ENCODE measurements at regions not wholly inside any gene's neighbourhood (a gene's known extent, or its start where the extent isn't known, plus 50 kb on each side); places are given as distances from the start of the nearest gene placed in this dataset.

- no peak for TF ChIP-seq CTCF (IDR thresholded peaks at IDR 0.05)
- TF ChIP-seq TEAD4 (CRISPR knock-in tag; IDR thresholded peaks at IDR 0.05): no peak
- TF ChIP-seq HMGXB4 (CRISPR knock-in tag; IDR thresholded peaks at IDR 0.05): no peak
- no peak for TF ChIP-seq FOXK1 (CRISPR knock-in tag; IDR thresholded peaks at IDR 0.05)
Measured at GRCh38 chr1:213604477-213604876, 383.3 kb upstream of the PROX1 start.
